COLO668 (cell line): ENCODE measurements at regions not wholly inside any gene's neighbourhood (a gene's known extent, or its start where the extent isn't known, plus 50 kb on each side); places are given as distances from the start of the nearest gene placed in this dataset.

Experiments used
- DNase-seq: peaks from one replicate; lab custom pipeline; 2025; ENCODE audit not compliant: unreplicated experiment; lab: John Stamatoyannopoulos, UW

- DNase-seq: no peak
Observed at GRCh38 chr14:97027256-97027999, 230.2 kb downstream of the VRK1 start.

- DNase-seq: no peak
Observed at GRCh38 chr14:97028382-97028781, 231.2 kb downstream of the VRK1 start.

- DNase-seq: no peak
Observed at GRCh38 chr14:97029800-97030199, 232.6 kb downstream of the VRK1 start.

GRCh38 chr14:97031530-97031929 is 234.3 kb downstream of the VRK1 start:
- no peak for DNase-seq

- no peak for DNase-seq
Observed at GRCh38 chr14:97033556-97034081, 236.4 kb downstream of the VRK1 start.

- no peak for DNase-seq
Observed at GRCh38 chr14:97036086-97036852, 239.1 kb downstream of the VRK1 start.

GRCh38 chr14:97039717-97040363 is 242.7 kb downstream of the VRK1 start:
- DNase-seq: no peak

GRCh38 chr14:97046967-97047366 is 249.8 kb downstream of the VRK1 start:
- DNase-seq: no peak

- no peak for DNase-seq
Observed at GRCh38 chr14:97052001-97052400, 254.8 kb downstream of the VRK1 start.

- DNase-seq: no peak
Observed at GRCh38 chr14:97053941-97054340, 256.8 kb downstream of the VRK1 start.

- no peak for DNase-seq
Observed at GRCh38 chr14:97055355-97055754, 258.2 kb downstream of the VRK1 start.

GRCh38 chr14:97056086-97056485 is 258.9 kb downstream of the VRK1 start:
- no peak for DNase-seq

GRCh38 chr14:97057238-97058073 is 260.3 kb downstream of the VRK1 start:
- DNase-seq: no peak

- no peak for DNase-seq
Observed at GRCh38 chr14:97058074-97058467, 260.9 kb downstream of the VRK1 start.

GRCh38 chr14:97058589-97058988 is 261.4 kb downstream of the VRK1 start:
- DNase-seq: no peak

- DNase-seq: no peak
Observed at GRCh38 chr14:97061198-97061597, 264.0 kb downstream of the VRK1 start.

GRCh38 chr14:97061714-97062113 is 264.5 kb downstream of the VRK1 start:
- DNase-seq: no peak

- DNase-seq: no peak
Observed at GRCh38 chr14:97065305-97066067, 268.3 kb downstream of the VRK1 start.

GRCh38 chr14:97066068-97066899 is 269.1 kb downstream of the VRK1 start:
- no peak for DNase-seq
